OCI-LY3 (cell line): ENCODE measurements at regions not wholly inside any gene's neighbourhood (a gene's known extent, or its start where the extent isn't known, plus 50 kb on each side); places are given as distances from the start of the nearest gene placed in this dataset.

Experiments
- EZH2phosphoT487 ChIP-seq: fragments of 200-600 bp; shearing (Covaris generic); IDR thresholded peaks from 2 replicates; pipeline ENCODE4 v1.6.1; 2018; ENCODE audit warnings: antibody characterized with exemption, mixed run types, low read depth
- TF ChIP-seq, protein P1 (sequence below): fragments of 200-600, 300-600 bp; sonication (generic); IDR thresholded peaks from 2 replicates; pipeline ENCODE4 v1.5.1; 2014; ENCODE audit warnings: antibody characterized with exemption, low read length, low read depth

DNA sequence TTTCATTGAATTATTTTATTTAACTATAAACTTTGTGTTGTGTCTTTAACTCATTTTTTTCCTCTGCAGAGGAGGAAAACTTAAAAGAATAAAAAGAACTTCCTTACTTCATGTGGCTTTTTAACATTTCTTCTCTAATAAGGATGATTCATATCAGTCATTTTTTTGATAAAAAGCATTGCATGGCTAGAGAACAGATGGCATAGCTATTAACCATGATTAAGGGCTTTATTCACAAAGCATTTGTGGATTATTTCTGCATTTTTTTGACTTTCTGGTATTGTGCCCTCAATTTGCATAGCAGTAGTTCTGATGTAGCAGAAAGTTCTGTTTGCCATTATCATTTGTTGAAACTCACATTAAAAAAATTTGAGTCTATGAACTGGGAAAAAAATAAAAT, 540.8 kb downstream of the SI start:
- TF ChIP-seq, protein P1, sequence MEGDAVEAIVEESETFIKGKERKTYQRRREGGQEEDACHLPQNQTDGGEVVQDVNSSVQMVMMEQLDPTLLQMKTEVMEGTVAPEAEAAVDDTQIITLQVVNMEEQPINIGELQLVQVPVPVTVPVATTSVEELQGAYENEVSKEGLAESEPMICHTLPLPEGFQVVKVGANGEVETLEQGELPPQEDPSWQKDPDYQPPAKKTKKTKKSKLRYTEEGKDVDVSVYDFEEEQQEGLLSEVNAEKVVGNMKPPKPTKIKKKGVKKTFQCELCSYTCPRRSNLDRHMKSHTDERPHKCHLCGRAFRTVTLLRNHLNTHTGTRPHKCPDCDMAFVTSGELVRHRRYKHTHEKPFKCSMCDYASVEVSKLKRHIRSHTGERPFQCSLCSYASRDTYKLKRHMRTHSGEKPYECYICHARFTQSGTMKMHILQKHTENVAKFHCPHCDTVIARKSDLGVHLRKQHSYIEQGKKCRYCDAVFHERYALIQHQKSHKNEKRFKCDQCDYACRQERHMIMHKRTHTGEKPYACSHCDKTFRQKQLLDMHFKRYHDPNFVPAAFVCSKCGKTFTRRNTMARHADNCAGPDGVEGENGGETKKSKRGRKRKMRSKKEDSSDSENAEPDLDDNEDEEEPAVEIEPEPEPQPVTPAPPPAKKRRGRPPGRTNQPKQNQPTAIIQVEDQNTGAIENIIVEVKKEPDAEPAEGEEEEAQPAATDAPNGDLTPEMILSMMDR: no peak
- TF ChIP-seq EZH2phosphoT487: no peak
